ENCODE measurements at regions not wholly inside any gene's neighbourhood (a gene's known extent, or its start where the extent isn't known, plus 50 kb on each side); places are given as distances from the start of the nearest gene placed in this dataset.

DNA sequence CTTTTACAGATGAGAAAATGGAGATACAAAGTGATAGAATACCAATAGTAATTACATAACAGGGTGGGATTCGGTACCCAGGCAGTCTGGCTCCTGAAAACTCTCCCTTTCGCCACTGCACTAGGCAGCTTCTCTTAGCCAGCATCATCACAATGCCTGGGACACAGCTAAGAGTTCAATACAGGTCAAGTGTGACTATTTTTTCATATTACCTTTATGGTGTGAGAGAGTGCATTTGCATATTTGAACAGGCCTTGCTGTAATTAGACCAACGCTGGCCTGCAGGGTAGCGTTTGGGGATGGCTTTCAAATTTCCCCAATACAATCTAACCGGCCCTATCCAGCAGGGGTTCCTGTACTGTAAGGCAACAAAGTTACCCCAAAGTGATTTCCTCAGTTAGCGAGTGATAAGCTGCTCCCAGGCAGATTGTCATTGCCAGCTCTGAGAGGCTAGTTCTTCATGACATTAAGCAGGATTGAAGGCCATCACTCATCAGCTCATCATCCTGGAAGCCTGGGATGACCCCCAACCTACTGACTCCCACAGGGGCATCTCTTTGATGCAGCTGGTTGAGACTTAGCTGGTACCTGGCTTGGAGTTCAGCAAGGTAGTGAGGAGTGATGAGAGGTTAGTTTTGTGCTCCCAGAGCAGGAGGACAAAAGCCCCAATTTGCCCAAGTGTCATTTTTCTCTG is 836.8 kb upstream of the LCORL start:
- TF ChIP-seq POLR2A (IDR thresholded peaks at IDR 0.05; ENCODE audit: low read depth, low read length) (no peak), RCOR1 (conservative IDR thresholded peaks at IDR 0.05; ENCODE audit: low read depth, low read length) (no peak), SREBF2 (IDR thresholded peaks at IDR 0.05; ENCODE audit: low read length) (no peak), ETV6 (conservative IDR thresholded peaks at IDR 0.05 in 1 of 2, IDR thresholded peaks at IDR 0.05 in 1 of 2; ENCODE audit: borderline replicate concordance in 1 of 2, low read depth in 1 of 2) (no peak)
- TF ChIP-seq, protein P1, sequence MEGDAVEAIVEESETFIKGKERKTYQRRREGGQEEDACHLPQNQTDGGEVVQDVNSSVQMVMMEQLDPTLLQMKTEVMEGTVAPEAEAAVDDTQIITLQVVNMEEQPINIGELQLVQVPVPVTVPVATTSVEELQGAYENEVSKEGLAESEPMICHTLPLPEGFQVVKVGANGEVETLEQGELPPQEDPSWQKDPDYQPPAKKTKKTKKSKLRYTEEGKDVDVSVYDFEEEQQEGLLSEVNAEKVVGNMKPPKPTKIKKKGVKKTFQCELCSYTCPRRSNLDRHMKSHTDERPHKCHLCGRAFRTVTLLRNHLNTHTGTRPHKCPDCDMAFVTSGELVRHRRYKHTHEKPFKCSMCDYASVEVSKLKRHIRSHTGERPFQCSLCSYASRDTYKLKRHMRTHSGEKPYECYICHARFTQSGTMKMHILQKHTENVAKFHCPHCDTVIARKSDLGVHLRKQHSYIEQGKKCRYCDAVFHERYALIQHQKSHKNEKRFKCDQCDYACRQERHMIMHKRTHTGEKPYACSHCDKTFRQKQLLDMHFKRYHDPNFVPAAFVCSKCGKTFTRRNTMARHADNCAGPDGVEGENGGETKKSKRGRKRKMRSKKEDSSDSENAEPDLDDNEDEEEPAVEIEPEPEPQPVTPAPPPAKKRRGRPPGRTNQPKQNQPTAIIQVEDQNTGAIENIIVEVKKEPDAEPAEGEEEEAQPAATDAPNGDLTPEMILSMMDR (IDR thresholded peaks at IDR 0.05 in 2 of 3, conservative IDR thresholded peaks at IDR 0.05 in 1 of 3; ENCODE audit: control insufficient read depth in 2 of 3, extremely low read depth in 1 of 3, insufficient read depth in 1 of 3, low read depth in 3 of 3, low read length in 3 of 3): no peak
- TF ChIP-seq, protein P2, sequence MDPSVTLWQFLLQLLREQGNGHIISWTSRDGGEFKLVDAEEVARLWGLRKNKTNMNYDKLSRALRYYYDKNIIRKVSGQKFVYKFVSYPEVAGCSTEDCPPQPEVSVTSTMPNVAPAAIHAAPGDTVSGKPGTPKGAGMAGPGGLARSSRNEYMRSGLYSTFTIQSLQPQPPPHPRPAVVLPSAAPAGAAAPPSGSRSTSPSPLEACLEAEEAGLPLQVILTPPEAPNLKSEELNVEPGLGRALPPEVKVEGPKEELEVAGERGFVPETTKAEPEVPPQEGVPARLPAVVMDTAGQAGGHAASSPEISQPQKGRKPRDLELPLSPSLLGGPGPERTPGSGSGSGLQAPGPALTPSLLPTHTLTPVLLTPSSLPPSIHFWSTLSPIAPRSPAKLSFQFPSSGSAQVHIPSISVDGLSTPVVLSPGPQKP (IDR thresholded peaks at IDR 0.05; ENCODE audit: low read depth, low read length): no peak

Data from GM12878 (cell line).